HEK293 (cell line): ENCODE measurements at regions not wholly inside any gene's neighbourhood (a gene's known extent, or its start where the extent isn't known, plus 50 kb on each side); places are given as distances from the start of the nearest gene placed in this dataset.

Experiments
- CTCF ChIA-PET: fragments of 350-600 bp; formaldehyde crosslinking; extraction: SDS; loops from one replicate; lab custom pipeline; 2021; ENCODE audit warnings: antibody characterized with exemption; lab: Yijun Ruan, JAX
- POLR2A ChIA-PET: fragments of 300-600 bp; formaldehyde crosslinking; extraction: SDS; loops from one replicate; lab custom pipeline; 2020; ENCODE audit warnings: antibody characterized with exemption, inconsistent platforms; lab: Yijun Ruan, JAX
- H3K27ac ChIP-seq: fragments of 200-500 bp; sonication (Bioruptor generic); 2 replicates; pipeline ENCODE4 v1.5.1; 2014; ENCODE audit warnings: low read depth, low read length, control low read depth, inconsistent platforms; ENCODE audit errors: extremely low read depth
- H3K36me3 ChIP-seq, 2 experiments: fragments of 200-500 bp in 1 of 2; sonication (Bioruptor generic) in 1 of 2; 1 replicate in 1 of 2; 2 replicates in 1 of 2; pipeline ENCODE4 v1.5.1; 2014 to 2017; ENCODE audit warnings: inconsistent platforms in 2 of 2, low read length in 2 of 2; ENCODE audit not compliant: control insufficient read depth in 2 of 2, insufficient read depth in 1 of 2
- H3K4me1 ChIP-seq: fragments of 200-500 bp; sonication (Bioruptor generic); 2 replicates; pipeline ENCODE4 v1.5.1; 2014; ENCODE audit warnings: mild to moderate bottlenecking, low read length, inconsistent platforms; ENCODE audit not compliant: control insufficient read depth, insufficient read depth
- H3K4me3 ChIP-seq: 2 replicates; pipeline ENCODE4 v1.5.1; 2011; ENCODE audit warnings: low read depth, mild to moderate bottlenecking, control low read depth, low read length, moderate library complexity
- H3K9me3 ChIP-seq: fragments of 200-500 bp; sonication (Bioruptor generic); 2 replicates; pipeline ENCODE4 v1.5.1; 2014; ENCODE audit warnings: low read depth, low read length, inconsistent platforms; ENCODE audit not compliant: control insufficient read depth, insufficient read depth
- BCL6B ChIP-seq: fragments of 450-650 bp; formaldehyde crosslinking; IDR thresholded peaks from 2 replicates; pipeline ENCODE4 v1.5.1; 2017; ENCODE audit warnings: missing biosample characterization, missing genetic modification characterization
- CTCF ChIP-seq: fragments of 450-650 bp; formaldehyde crosslinking; IDR thresholded peaks from 2 replicates; pipeline ENCODE4 v1.5.1; 2016; ENCODE audit warnings: missing biosample characterization, missing genetic modification characterization
- GLI2 ChIP-seq: fragments of 450-650 bp; formaldehyde crosslinking; IDR thresholded peaks from 2 replicates; pipeline ENCODE4; 2017; ENCODE audit warnings: missing biosample characterization, missing genetic modification characterization, low read depth, borderline replicate concordance
- HOXD13 ChIP-seq: sonication (generic); formaldehyde crosslinking; IDR thresholded peaks from 2 replicates; pipeline ENCODE4 v1.8.0; 2022; ENCODE audit warnings: missing genetic modification reagents, borderline replicate concordance
- ZBTB1 ChIP-seq: fragments of 450-650 bp; formaldehyde crosslinking; IDR thresholded peaks from 2 replicates; pipeline ENCODE4 v1.5.1; 2016; ENCODE audit warnings: missing biosample characterization, missing genetic modification characterization
- ZBTB21 ChIP-seq: fragments of 450-650 bp; formaldehyde crosslinking; IDR thresholded peaks from 2 replicates; pipeline ENCODE4 v1.5.1; 2017; ENCODE audit warnings: missing biosample characterization, missing genetic modification characterization
- ZFP69B ChIP-seq: fragments of 450-650 bp; formaldehyde crosslinking; IDR thresholded peaks from 2 replicates; pipeline ENCODE4 v1.5.1; 2016; ENCODE audit warnings: missing biosample characterization, missing genetic modification characterization
- ZNF121 ChIP-seq: fragments of 450-650 bp; formaldehyde crosslinking; IDR thresholded peaks from 2 replicates; pipeline ENCODE4 v1.5.1; 2016; ENCODE audit warnings: missing biosample characterization, missing genetic modification characterization
- ZNF202 ChIP-seq: fragments of 450-650 bp; formaldehyde crosslinking; IDR thresholded peaks from 2 replicates; pipeline ENCODE4 v1.5.1; 2016; ENCODE audit warnings: missing biosample characterization, missing genetic modification characterization, borderline replicate concordance
- ZNF211 ChIP-seq: fragments of 450-650 bp; formaldehyde crosslinking; IDR thresholded peaks from 2 replicates; pipeline ENCODE4 v1.5.1; 2016; ENCODE audit warnings: low read depth, missing biosample characterization, missing genetic modification characterization
- ZNF302 ChIP-seq: fragments of 450-650 bp; formaldehyde crosslinking; IDR thresholded peaks from 2 replicates; pipeline ENCODE4 v1.5.1; 2016; ENCODE audit warnings: missing biosample characterization, missing genetic modification characterization, low read depth
- ZNF341 ChIP-seq: fragments of 450-650 bp; formaldehyde crosslinking; IDR thresholded peaks from 2 replicates; pipeline ENCODE4; 2016; ENCODE audit warnings: low read depth, missing biosample characterization, missing genetic modification characterization
- ZNF391 ChIP-seq: fragments of 450-650 bp; formaldehyde crosslinking; IDR thresholded peaks from 2 replicates; pipeline ENCODE4 v1.5.1; 2016; ENCODE audit warnings: low read depth, missing biosample characterization, missing genetic modification characterization, borderline replicate concordance
- ZNF521 ChIP-seq: fragments of 450-650 bp; formaldehyde crosslinking; IDR thresholded peaks from 2 replicates; pipeline ENCODE4 v1.5.1; 2017; ENCODE audit warnings: missing biosample characterization, mild to moderate bottlenecking, missing genetic modification characterization
- ZNF558 ChIP-seq: fragments of 450-650 bp; formaldehyde crosslinking; IDR thresholded peaks from 2 replicates; pipeline ENCODE4 v1.5.1; 2016; ENCODE audit warnings: missing biosample characterization, missing genetic modification characterization
- ZNF624 ChIP-seq: fragments of 450-650 bp; formaldehyde crosslinking; IDR thresholded peaks from 2 replicates; pipeline ENCODE4 v1.5.1; 2017; ENCODE audit warnings: missing biosample characterization, missing genetic modification characterization
- ZNF777 ChIP-seq: fragments of 450-650 bp; formaldehyde crosslinking; IDR thresholded peaks from 2 replicates; pipeline ENCODE4 v1.5.1; 2017; ENCODE audit warnings: missing biosample characterization, missing genetic modification characterization, borderline replicate concordance
- ZSCAN16 ChIP-seq: fragments of 450-650 bp; formaldehyde crosslinking; IDR thresholded peaks from 2 replicates; pipeline ENCODE4 v1.5.1; 2016; ENCODE audit warnings: missing biosample characterization, missing genetic modification characterization
- ZSCAN30 ChIP-seq: fragments of 450-650 bp; IDR thresholded peaks from 2 replicates; pipeline ENCODE4 v1.5.1; 2018; ENCODE audit warnings: missing biosample characterization, mild to moderate bottlenecking, missing genetic modification characterization, moderate library complexity
- TF ChIP-seq, protein P1 (sequence below): fragments of 450-650 bp; formaldehyde crosslinking; IDR thresholded peaks from 2 replicates; pipeline ENCODE4 v1.5.1; 2016; ENCODE audit warnings: missing biosample characterization, missing genetic modification characterization
- TF ChIP-seq, protein P2 (sequence below): fragments of 450-650 bp; formaldehyde crosslinking; IDR thresholded peaks from 2 replicates; pipeline ENCODE4 v1.5.1; 2016; ENCODE audit warnings: missing biosample characterization, missing genetic modification characterization
- TF ChIP-seq, protein P3 (sequence below): fragments of 450-650 bp; formaldehyde crosslinking; IDR thresholded peaks from 2 replicates; pipeline ENCODE4 v1.5.1; 2016; ENCODE audit warnings: missing biosample characterization, missing genetic modification characterization

DNA sequence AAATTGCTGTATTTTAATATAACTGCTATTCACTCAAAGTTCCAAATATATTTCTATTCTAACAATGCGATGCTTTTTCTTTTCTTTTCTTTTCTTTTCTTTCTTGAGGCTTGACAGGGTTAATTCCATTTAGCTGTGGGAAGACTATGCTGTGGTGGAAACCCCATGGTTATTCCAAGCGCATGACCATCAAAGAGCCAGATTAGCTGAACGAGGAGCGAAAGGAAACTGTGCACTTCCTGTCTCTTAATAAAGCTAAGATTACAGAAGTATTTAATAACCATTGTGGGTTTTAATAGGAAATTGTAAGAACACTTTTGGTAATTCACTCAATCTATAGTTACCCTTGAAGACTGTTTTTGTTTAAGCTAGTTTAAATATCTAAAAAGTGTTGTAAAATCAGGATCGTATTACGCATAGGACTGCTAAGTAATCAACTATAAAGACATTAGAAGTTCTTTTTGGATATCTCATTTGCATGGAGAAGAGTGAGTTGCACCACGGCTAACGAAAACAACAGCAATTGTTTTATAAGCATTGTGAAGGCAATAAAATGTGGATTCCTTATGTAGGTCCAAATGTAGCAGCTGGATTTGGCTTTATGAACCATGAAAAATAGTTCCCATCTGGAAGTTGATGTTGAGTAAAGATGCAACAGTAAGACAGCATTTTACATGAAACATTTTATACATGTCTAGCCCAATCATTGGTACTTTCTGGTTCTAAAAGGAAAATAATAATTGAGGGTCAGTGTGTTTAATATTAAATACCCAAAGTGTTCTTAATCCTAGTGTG, 105.4 kb downstream of the ZIC1 start:
- ChIA-PET POLR2A (interaction anchor here (0.6 kb wide), 1 partner anchor 45 kb away, joined by 5 read pairs; no protein-coding TSS in a partner anchor), CTCF (no interaction called here)
- Histone ChIP-seq H3K36me3 (no peaks in the 10 kb centered on the region), H3K4me3 (no peak overlapping the region), H3K4me1 (no peaks in the 10 kb centered on the region), H3K9me3 (no peaks in the 10 kb centered on the region), H3K27ac (no peak overlapping the region)
- TF ChIP-seq BCL6B (tag by site-specific recombination) (no peak), HOXD13 (CRISPR knock-in tag) (no peak), ZNF777 (no peak), ZNF202 (tag by site-specific recombination) (no peak), ZNF302 (no peak), ZSCAN30 (no peak), ZNF521 (tag by site-specific recombination) (no peak), ZSCAN16 (tag by site-specific recombination) (no peak), ZNF391 (tag by site-specific recombination) (no peak), CTCF (tag by site-specific recombination) (no peak), ZNF624 (no peak), ZNF121 (tag by site-specific recombination) (no peak), ZBTB1 (no peak), ZNF558 (tag by site-specific recombination) (no peak), ZFP69B (tag by site-specific recombination) (no peak), ZNF341 (tag by site-specific recombination) (no peak)
- TF ChIP-seq, protein P1, sequence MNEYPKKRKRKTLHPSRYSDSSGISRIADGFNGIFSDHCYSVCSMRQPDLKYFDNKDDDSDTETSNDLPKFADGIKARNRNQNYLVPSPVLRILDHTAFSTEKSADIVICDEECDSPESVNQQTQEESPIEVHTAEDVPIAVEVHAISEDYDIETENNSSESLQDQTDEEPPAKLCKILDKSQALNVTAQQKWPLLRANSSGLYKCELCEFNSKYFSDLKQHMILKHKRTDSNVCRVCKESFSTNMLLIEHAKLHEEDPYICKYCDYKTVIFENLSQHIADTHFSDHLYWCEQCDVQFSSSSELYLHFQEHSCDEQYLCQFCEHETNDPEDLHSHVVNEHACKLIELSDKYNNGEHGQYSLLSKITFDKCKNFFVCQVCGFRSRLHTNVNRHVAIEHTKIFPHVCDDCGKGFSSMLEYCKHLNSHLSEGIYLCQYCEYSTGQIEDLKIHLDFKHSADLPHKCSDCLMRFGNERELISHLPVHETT = no peak
- TF ChIP-seq, protein P2, sequence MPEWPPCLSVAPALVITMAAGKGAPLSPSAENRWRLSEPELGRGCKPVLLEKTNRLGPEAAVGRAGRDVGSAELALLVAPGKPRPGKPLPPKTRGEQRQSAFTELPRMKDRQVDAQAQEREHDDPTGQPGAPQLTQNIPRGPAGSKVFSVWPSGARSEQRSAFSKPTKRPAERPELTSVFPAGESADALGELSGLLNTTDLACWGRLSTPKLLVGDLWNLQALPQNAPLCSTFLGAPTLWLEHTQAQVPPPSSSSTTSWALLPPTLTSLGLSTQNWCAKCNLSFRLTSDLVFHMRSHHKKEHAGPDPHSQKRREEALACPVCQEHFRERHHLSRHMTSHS (tag by site-specific recombination) = no peak
- TF ChIP-seq, protein P3, sequence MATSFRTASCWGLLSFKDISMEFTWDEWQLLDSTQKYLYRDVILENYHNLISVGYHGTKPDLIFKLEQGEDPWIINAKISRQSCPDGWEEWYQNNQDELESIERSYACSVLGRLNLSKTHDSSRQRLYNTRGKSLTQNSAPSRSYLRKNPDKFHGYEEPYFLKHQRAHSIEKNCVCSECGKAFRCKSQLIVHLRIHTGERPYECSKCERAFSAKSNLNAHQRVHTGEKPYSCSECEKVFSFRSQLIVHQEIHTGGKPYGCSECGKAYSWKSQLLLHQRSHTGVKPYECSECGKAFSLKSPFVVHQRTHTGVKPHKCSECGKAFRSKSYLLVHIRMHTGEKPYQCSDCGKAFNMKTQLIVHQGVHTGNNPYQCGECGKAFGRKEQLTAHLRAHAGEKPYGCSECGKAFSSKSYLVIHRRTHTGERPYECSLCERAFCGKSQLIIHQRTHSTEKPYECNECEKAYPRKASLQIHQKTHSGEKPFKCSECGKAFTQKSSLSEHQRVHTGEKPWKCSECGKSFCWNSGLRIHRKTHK (tag by site-specific recombination) = no peak

GRCh38 chr3:147518465-147518864, 109.3 kb downstream of the ZIC1 start:
- Histone ChIP-seq H3K4me3 (no peak overlapping the region), H3K4me1 (no peaks in the 10 kb centered on the region), H3K9me3 (no peaks in the 10 kb centered on the region), H3K27ac (no peak overlapping the region), H3K36me3 (no peaks in the 10 kb centered on the region)
- ChIA-PET CTCF (no interaction called here), POLR2A (no interaction called here)
- TF ChIP-seq ZBTB21 (tag by site-specific recombination) = no peak
- TF ChIP-seq ZNF211 (tag by site-specific recombination) = no peak
- TF ChIP-seq GLI2 (tag by site-specific recombination) = no peak
- TF ChIP-seq ZNF302 = no peak
